HG02943 (cell line): ENCODE measurements at regions not wholly inside any gene's neighbourhood (a gene's known extent, or its start where the extent isn't known, plus 50 kb on each side); places are given as distances from the start of the nearest gene placed in this dataset.

Source experiments
- ATAC-seq: cut with Tn5 transposase; IDR thresholded peaks from one replicate; pipeline ENCODE4 v1.9.1; 2021; ENCODE audit warnings: mild to moderate bottlenecking, low read depth, moderate library complexity; ENCODE audit not compliant: unreplicated experiment

- no peak for ATAC-seq
Observed at GRCh38 chr2:177026956-177027355, 185.6 kb upstream of the HNRNPA3 start.

GRCh38 chr2:177028296-177028695 lies 184.3 kb upstream of the HNRNPA3 start:
- no peak for ATAC-seq

- no peak for ATAC-seq
Observed at GRCh38 chr2:177029075-177029474, 183.5 kb upstream of the HNRNPA3 start.

- no peak for ATAC-seq
Observed at GRCh38 chr2:177029501-177029900, 183.1 kb upstream of the HNRNPA3 start.

DNA sequence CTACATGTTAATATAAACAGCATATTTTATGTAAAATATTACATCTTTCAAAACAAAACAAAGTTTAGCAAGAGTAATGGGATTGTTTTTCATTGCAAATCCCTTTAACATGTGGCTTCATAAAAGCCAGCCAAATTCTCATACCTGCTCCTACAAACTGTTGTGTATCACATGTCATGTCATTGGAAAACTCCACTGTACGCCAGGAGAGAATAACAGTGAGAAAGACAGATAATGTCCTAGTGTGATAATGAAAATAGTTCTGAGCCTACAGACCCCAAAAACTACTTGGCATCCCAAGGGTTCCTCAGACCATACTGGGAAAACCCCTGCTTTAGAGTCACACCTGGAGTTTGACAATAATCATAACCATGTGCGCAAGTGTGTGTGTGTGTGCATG lies 182.7 kb upstream of the HNRNPA3 start:
- no peak for ATAC-seq

GRCh38 chr2:177030451-177031105 lies 182.0 kb upstream of the HNRNPA3 start:
- no peak for ATAC-seq

GRCh38 chr2:177031438-177032180 lies 181.0 kb upstream of the HNRNPA3 start:
- ATAC-seq, result no peak

DNA sequence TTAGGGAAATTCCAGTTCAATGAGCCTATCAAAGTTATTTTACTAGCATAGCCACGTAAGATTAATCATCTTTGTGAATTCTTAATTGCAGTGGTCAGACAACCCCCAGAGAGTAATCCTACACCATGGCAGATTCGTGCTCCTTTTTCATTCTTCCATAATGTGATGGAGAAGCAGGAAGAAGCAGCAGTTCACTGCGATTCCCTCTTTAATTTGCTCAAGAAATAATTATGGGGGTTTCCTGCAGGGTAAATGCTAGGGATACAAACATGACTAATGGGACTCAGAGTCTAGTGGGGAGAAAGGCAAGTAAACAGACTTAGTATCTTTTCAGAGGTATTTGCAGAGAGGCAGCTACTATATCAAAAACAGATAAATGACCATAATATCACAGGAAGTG lies 175.8 kb upstream of the HNRNPA3 start:
- ATAC-seq, result no peak

- no peak for ATAC-seq
Observed at GRCh38 chr2:177037569-177037968, 175.0 kb upstream of the HNRNPA3 start.

DNA sequence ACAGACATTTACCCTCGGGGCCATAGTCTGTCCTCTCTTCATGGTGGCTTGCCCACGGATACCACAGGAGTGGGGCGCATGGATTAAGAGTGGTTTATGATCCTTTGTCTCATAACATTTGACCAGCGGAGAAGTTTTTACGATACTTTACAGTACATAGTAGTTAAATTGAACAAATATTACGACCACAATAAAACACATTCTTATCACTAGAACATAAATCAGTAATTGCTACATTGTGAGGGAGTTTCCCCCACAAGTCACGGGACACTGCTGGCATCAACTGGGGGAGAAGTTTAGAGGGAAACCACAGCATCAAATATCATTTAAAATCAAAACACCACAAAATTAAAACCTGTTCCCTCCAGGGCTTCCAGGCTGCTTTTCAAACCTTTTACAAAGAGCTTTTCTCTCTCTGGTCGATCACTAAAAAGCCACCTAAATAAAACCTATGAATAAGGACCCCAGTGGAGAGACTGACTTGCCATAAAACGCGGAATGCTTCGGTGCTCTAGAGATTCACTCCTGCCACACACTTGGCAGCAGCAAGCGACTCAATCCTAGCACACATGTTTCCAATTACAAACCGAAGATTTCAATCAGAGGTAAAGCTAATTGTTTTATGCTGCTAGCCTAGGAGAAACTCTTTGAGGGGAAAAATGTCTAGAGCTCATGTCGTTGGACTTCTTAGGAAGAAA lies 173.7 kb upstream of the HNRNPA3 start:
- no peak for ATAC-seq

- no peak for ATAC-seq
Observed at GRCh38 chr2:177042311-177042710, 170.3 kb upstream of the HNRNPA3 start.

DNA sequence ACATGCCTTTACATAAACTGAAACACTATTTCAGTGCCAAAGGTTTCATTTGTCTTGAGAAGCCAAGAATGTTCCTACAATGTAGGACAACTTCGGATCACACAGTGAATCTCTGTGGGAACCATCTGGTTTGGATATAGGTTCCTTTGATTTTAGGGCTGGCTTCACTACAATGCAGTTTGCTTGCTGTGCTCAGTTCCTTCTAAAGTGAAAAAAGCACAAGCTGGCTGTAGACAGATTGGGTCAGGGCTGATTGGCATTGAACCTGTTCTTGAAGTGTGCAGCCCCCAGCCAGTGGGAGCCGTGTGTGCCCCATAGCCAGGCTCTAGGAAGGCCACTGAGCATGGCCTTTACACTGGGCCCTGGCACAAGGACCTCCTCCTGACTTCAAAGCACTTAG lies 167.9 kb upstream of the HNRNPA3 start:
- no peak for ATAC-seq

GRCh38 chr2:177048981-177049380 lies 163.6 kb upstream of the HNRNPA3 start:
- no peak for ATAC-seq

DNA sequence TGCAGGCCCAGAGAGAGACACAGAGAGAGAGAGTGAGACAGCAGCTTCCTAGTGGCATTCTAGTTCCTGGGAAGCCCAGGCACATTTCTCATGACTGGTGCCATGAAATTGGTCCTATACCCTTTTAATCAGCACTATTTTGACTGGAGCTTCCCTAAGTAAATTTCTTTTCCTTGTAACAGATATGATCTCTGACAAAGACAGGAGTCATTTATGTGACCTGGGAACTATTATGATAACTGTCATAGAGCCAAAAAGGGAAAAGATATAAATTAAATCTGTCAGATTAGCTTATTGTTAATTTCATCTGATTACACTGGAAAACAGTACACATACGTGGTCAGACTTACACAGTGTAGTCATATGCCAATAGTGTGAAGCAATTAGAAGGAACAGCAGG lies 161.3 kb upstream of the HNRNPA3 start:
- no peak for ATAC-seq

DNA sequence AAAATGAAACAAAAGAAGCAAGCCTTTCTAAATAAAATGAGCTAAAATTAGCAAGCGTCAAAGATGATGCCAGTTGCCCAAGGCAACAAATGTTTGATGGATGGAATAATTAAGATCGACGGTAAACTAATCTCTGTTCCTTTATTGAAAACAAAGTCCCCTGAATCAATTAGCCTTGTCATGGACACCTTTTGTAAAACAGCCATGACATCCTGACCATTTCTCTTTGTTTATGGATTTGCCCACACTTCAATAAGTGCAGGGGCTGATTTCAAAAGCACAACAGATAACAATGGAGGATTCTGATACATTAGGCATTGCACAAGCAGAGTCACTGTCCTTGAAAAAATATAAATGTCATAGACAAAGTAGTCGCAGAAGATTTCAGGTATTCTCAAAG lies 160.1 kb upstream of the HNRNPA3 start:
- ATAC-seq, result no peak

- ATAC-seq, result no peak
Observed at GRCh38 chr2:177053038-177053437, 159.6 kb upstream of the HNRNPA3 start.

- ATAC-seq, result no peak
Observed at GRCh38 chr2:177053716-177054115, 158.9 kb upstream of the HNRNPA3 start.

GRCh38 chr2:177056481-177056929 lies 156.1 kb upstream of the HNRNPA3 start:
- no peak for ATAC-seq

GRCh38 chr2:177058747-177059146 lies 153.8 kb upstream of the HNRNPA3 start:
- ATAC-seq, result no peak

DNA sequence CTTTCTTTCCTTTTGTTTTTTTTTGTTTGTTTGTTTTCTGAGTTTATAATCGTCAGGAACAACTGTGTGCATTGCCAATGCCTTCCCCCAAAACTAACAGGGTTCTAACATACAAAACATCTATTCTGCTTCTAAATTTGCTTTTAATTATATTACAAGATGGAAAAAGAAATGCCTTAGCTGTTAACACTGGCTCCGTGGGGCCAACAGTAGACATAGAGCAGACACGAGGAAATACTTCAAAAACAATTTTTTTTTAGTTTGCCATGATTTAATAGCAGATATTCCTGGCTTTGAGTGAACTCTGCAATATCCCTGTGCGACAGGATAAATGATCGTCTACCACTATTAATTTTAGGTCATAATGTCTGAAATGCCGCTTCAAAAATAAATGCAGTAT lies 153.3 kb upstream of the HNRNPA3 start:
- no peak for ATAC-seq

- ATAC-seq, result no peak
Observed at GRCh38 chr2:177063331-177063730, 149.3 kb upstream of the HNRNPA3 start.

GRCh38 chr2:177064422-177064821 lies 148.2 kb upstream of the HNRNPA3 start:
- no peak for ATAC-seq
